GM12878 (cell line): ENCODE measurements at regions not wholly inside any gene's neighbourhood (a gene's known extent, or its start where the extent isn't known, plus 50 kb on each side); places are given as distances from the start of the nearest gene placed in this dataset.

ENCODE experiments used
- ATAC-seq: fragments of 200-7000 bp; cut with Tn5 transposase; 3 replicates; pipeline ENCODE4 v1.9.1; 2020; ENCODE audit warnings: mild to moderate bottlenecking, moderate library complexity
- BruUV-seq: library from RNA; stranded (reverse); fragments of 400-500 nt; replicated peaks from 2 replicates; lab custom pipeline; 2021; lab: Mats Ljungman, UMichigan
- CTCF ChIA-PET: fragments of 300-600 bp; sonication (Branson Sonifier 250); formaldehyde crosslinking; extraction: SDS; loops from one replicate; lab custom pipeline; 2021; ENCODE audit warnings: inconsistent platforms; lab: Yijun Ruan, JAX
- POLR2A ChIA-PET: fragments of 350-600 bp; formaldehyde crosslinking; extraction: SDS; loops from one replicate; lab custom pipeline; 2021; ENCODE audit warnings: inconsistent platforms; lab: Charles Lee
- RAD21 ChIA-PET: fragments of 300-600 bp; sonication (Branson Sonifier 250); formaldehyde crosslinking; loops from one replicate; lab custom pipeline; 2023; ENCODE audit warnings: antibody characterized with exemption; ENCODE audit not compliant: unreplicated experiment; lab: Charles Lee
- SMC1A ChIA-PET: fragments of 300-600 bp; sonication (Branson Sonifier 250); formaldehyde crosslinking; loops from one replicate; lab custom pipeline; 2023; ENCODE audit not compliant: unreplicated experiment, uncharacterized antibody; lab: Charles Lee
- DNase-seq: peaks from one replicate; pipeline ENCODE4 v3.0.0-alpha.2; 2011; ENCODE audit warnings: low read depth, low spot score
- FAIRE-seq: peaks from 3 replicates; lab custom pipeline; 2011; peaks lifted over from hg19 to GRCh38; lab: Jason Lieb, UNC
- H2AFZ ChIP-seq: 2 replicates; pipeline ENCODE4 v1.6.0; 2011; ENCODE audit warnings: low read depth, low read length, control low read depth; ENCODE audit not compliant: control insufficient read depth
- H3K27ac ChIP-seq: 2 replicates; pipeline ENCODE4 v1.5.1; 2011; ENCODE audit warnings: control low read depth; ENCODE audit not compliant: control insufficient read depth, insufficient read depth
- H3K27me3 ChIP-seq, 2 experiments: replicated peaks in 1 of 2; 2 replicates each; pipeline versions ENCODE4 v1.6.0 to v1.6.1; 2011; ENCODE audit warnings: low read length in 1 of 2; ENCODE audit not compliant: control insufficient read depth in 2 of 2, insufficient read depth in 2 of 2
- H3K36me3 ChIP-seq, 2 experiments: 2 replicates each; pipeline ENCODE4 v1.5.1; 2011; ENCODE audit warnings: low read length in 1 of 2; ENCODE audit not compliant: control insufficient read depth in 2 of 2, insufficient read depth in 2 of 2
- H3K4me1 ChIP-seq: 2 replicates; pipeline ENCODE4 v1.6.1; 2011; ENCODE audit warnings: mild to moderate bottlenecking, low read length, moderate library complexity, mixed read lengths; ENCODE audit not compliant: control insufficient read depth, insufficient read depth
- H3K4me2 ChIP-seq: 2 replicates; pipeline ENCODE4 v1.6.0; 2011; ENCODE audit warnings: control low read depth; ENCODE audit not compliant: control insufficient read depth, insufficient read depth
- H3K4me3 ChIP-seq: fragments of 200-600 bp; sonication (generic); 2 replicates; pipeline ENCODE4 v1.5.1; 2016
- H3K79me2 ChIP-seq: 2 replicates; pipeline ENCODE4 v1.6.0; 2011; ENCODE audit warnings: low read length; ENCODE audit not compliant: control insufficient read depth, insufficient read depth
- H3K9ac ChIP-seq: 2 replicates; pipeline ENCODE4 v1.8.0; 2011; ENCODE audit warnings: low read length, control low read depth, mixed read lengths; ENCODE audit not compliant: control insufficient read depth, insufficient read depth
- H3K9me3 ChIP-seq: replicated peaks from 3 replicates; pipeline ENCODE4 v1.5.1; 2011; ENCODE audit warnings: mild to moderate bottlenecking, low read length; ENCODE audit not compliant: control insufficient read depth, insufficient read depth
- H4K20me1 ChIP-seq: 2 replicates; pipeline ENCODE4 v1.6.0; 2011; ENCODE audit not compliant: control insufficient read depth, insufficient read depth
- DPF2 ChIP-seq: fragments of 450-650 bp; IDR thresholded peaks from 2 replicates; pipeline ENCODE4 v1.6.1; 2017; ENCODE audit warnings: mild to moderate bottlenecking
- E4F1 ChIP-seq: fragments of 450-650 bp; IDR thresholded peaks from 2 replicates; pipeline ENCODE4 v1.6.1; 2018; ENCODE audit warnings: borderline replicate concordance, mild to moderate bottlenecking; ENCODE audit not compliant: partially characterized antibody
- ELK1 ChIP-seq: IDR thresholded peaks from 2 replicates; pipeline ENCODE4 v1.6.1; 2012; ENCODE audit warnings: low read depth, low read length, improper control_type of control experiment
- EZH2 ChIP-seq: IDR thresholded peaks from 2 replicates; pipeline ENCODE4 v1.6.1; 2012; ENCODE audit warnings: low read depth, mild to moderate bottlenecking, control low read depth, inconsistent platforms, low read length, borderline replicate concordance; ENCODE audit not compliant: control insufficient read depth
- HSF1 ChIP-seq: fragments of 150-350 bp; IDR thresholded peaks from 2 replicates; pipeline ENCODE4 v1.6.1; 2014; ENCODE audit warnings: mild to moderate bottlenecking, low read depth, low read length
- LARP7 ChIP-seq: fragments of 450-650 bp; IDR thresholded peaks from 2 replicates; pipeline ENCODE4 v1.6.1; 2017; ENCODE audit warnings: mild to moderate bottlenecking
- MTA2 ChIP-seq: fragments of 450-650 bp; IDR thresholded peaks from 2 replicates; pipeline ENCODE4 v1.6.1; 2016; ENCODE audit warnings: low read depth, mild to moderate bottlenecking, moderate library complexity
- MTA3 ChIP-seq: IDR thresholded peaks from 2 replicates; pipeline ENCODE4 v1.6.1; 2012; ENCODE audit warnings: low read length, inconsistent platforms, borderline replicate concordance
- NBN ChIP-seq: fragments of 450-650 bp; IDR thresholded peaks from 2 replicates; pipeline ENCODE4 v1.6.1; 2016
- NFYA ChIP-seq: IDR thresholded peaks from 2 replicates; pipeline ENCODE4 v1.6.1; 2011; ENCODE audit warnings: low read depth, mild to moderate bottlenecking, low read length, improper control_type of control experiment, borderline replicate concordance
- PBX3 ChIP-seq: IDR thresholded peaks from 2 replicates; pipeline ENCODE4 v1.6.1; 2011; ENCODE audit warnings: mild to moderate bottlenecking, low read depth, low read length, moderate library complexity; ENCODE audit not compliant: insufficient replicate concordance
- POU2F2 ChIP-seq: IDR thresholded peaks from 3 replicates; pipeline ENCODE4 v1.6.1; 2011; ENCODE audit warnings: low read depth, mild to moderate bottlenecking, low read length, borderline replicate concordance
- SIN3A ChIP-seq: IDR thresholded peaks from 2 replicates; pipeline ENCODE4 v1.6.1; 2012; ENCODE audit warnings: low read depth, low read length, improper control_type of control experiment
- STAT1 ChIP-seq: fragments of 450-650 bp; conservative IDR thresholded peaks from 2 replicates; pipeline ENCODE4 v1.6.1; 2014; ENCODE audit warnings: antibody characterized with exemption, mild to moderate bottlenecking
- SUPT20H ChIP-seq: IDR thresholded peaks from 2 replicates; pipeline ENCODE4 v1.6.1; 2011; ENCODE audit warnings: low read depth, mild to moderate bottlenecking, low read length, moderate library complexity, borderline replicate concordance; ENCODE audit not compliant: control insufficient read depth
- YBX1 ChIP-seq: fragments of 450-650 bp; IDR thresholded peaks from 2 replicates; pipeline ENCODE4 v1.6.1; 2016; ENCODE audit warnings: antibody characterized with exemption
- WGBS: methylation state at CpG from one replicate; pipeline ENCODE4 v1.1.6; 2016; ENCODE audit warnings: low lambda C conversion rate; ENCODE audit not compliant: insufficient replicate concordance, insufficient coverage; ENCODE audit errors: missing lambda C conversion rate; 5-methylcytosine and 5-hydroxymethylcytosine counted together
- in situ Hi-C: fragments of 300-500 bp; cut with MboI; formaldehyde crosslinking; loops from 9 replicates; pipeline ENCODE4 v1.14.3; 2018; ENCODE audit warnings: mixed read lengths
- intact Hi-C: fragments of 100-400 bp; cut with micrococcal nuclease; formaldehyde crosslinking; loops from one replicate; pipeline ENCODE4 v1.14.2; 2022; ENCODE audit not compliant: unreplicated experiment

- TF ChIP-seq E4F1 (no peak), ELK1 (no peak), POU2F2 (no peak), SIN3A (no peak), EZH2 (no peak), DPF2 (no peak), NFYA (no peak), HSF1 (no peak)
- TF ChIP-seq, all 136 proteins: peak for 0
Measured at GRCh38 chr1:36717431-36717830, 234.7 kb upstream of the CSF3R start (continued).

GRCh38 chr1:36715797-36716196, 233.1 kb upstream of the CSF3R start:
- WGBS = 0% methylated on average over 2 of the region's 2 CpGs
- Histone ChIP-seq H3K9ac (no peak overlapping the region), H3K27me3 (peaks cover 0 to 3% of the 10 kb centered on the region in 2 experiments; a peak in 2 of 4 replicates), H2AFZ (no peak overlapping the region), H3K36me3 (no peaks in the 10 kb centered on the region), H3K4me3 (no peak overlapping the region), H4K20me1 (no peaks in the 10 kb centered on the region), H3K27ac (no peak overlapping the region), H3K4me2 (no peak overlapping the region), H3K4me1 (no peaks in the 10 kb centered on the region), H3K79me2 (no peaks in the 10 kb centered on the region), H3K9me3 (no peaks in the 10 kb centered on the region)
- ATAC-seq (no peak), DNase-seq (no peak), FAIRE-seq (no peak)
- ChIA-PET POLR2A (no interaction called here), RAD21 (no interaction called here), CTCF (no interaction called here), SMC1A (no interaction called here)
- TF ChIP-seq LARP7 (no peak), PBX3 (no peak), MTA3 (no peak), SUPT20H (no peak), STAT1 (no peak), MTA2 (no peak), YBX1 (no peak), NBN (no peak)
- BruUV-seq = no TSS peak
- intact Hi-C loops = no loop called here
- in situ Hi-C loops = no loop called here
